ENCODE measurements at regions not wholly inside any gene's neighbourhood (a gene's known extent, or its start where the extent isn't known, plus 50 kb on each side); places are given as distances from the start of the nearest gene placed in this dataset.

- no peaks in the 10 kb centered on the region for H3K36me3 ChIP-seq
- no peaks in the 10 kb centered on the region for H3K27me3 ChIP-seq
- no peaks in the 10 kb centered on the region for H3K4me1 ChIP-seq
- H3K4me3 ChIP-seq = no peak overlapping the region
- TF ChIP-seq POLR2A (IDR thresholded peaks at IDR 0.05) (no peak), CTCF (IDR thresholded peaks at IDR 0.05) (no peak), POLR2AphosphoS5 (IDR thresholded peaks at IDR 0.05) (no peak), EP300 (IDR thresholded peaks at IDR 0.05) (no peak)
- H3K9me3 ChIP-seq = no peaks in the 10 kb centered on the region
- WGBS, 2 donors = 88 to 95% methylated on average over 2 to 3 of the region's 3 CpGs
- H3K27ac ChIP-seq = no peak overlapping the region
- no peak for DNase-seq
- no peak for ATAC-seq (ENCODE audit: low FRiP score in 2 of 2)
These were observed 138.1 kb downstream of the C5orf15 start for GRCh38 chr5:133830281-133830680.

GRCh38 chr5:133829786-133830185 is 138.6 kb downstream of the C5orf15 start:
- Histone ChIP-seq H3K27me3 (no peaks in the 10 kb centered on the region), H3K27ac (no peak overlapping the region), H3K36me3 (no peaks in the 10 kb centered on the region), H3K9me3 (no peaks in the 10 kb centered on the region), H3K4me3 (no peak overlapping the region), H3K4me1 (no peaks in the 10 kb centered on the region)
- DNase-seq (no peak), ATAC-seq (ENCODE audit: low FRiP score in 2 of 2) (no peak)
- TF ChIP-seq POLR2A (IDR thresholded peaks at IDR 0.05) (no peak), CTCF (IDR thresholded peaks at IDR 0.05) (no peak), EP300 (IDR thresholded peaks at IDR 0.05) (no peak), POLR2AphosphoS5 (IDR thresholded peaks at IDR 0.05) (no peak)
- 94 to 95% methylated on average over 3 of the region's 3 CpGs for WGBS, 2 donors

- 84 to 89% methylated on average over 7 of the region's 7 CpGs for WGBS, 2 donors
These were observed 139.7 kb downstream of the C5orf15 start for GRCh38 chr5:133828722-133829121.

GRCh38 chr5:133827830-133828229 is 140.6 kb downstream of the C5orf15 start:
- DNase-seq (no peak), ATAC-seq (ENCODE audit: low FRiP score in 2 of 2) (no peak)
- H3K9me3 ChIP-seq = no peaks in the 10 kb centered on the region
- H3K27me3 ChIP-seq = no peaks in the 10 kb centered on the region
- H3K4me3 ChIP-seq = no peak overlapping the region
- WGBS, 2 donors = 80 to 81% methylated on average over 5 of the region's 5 CpGs
- no peak for TF ChIP-seq CTCF (IDR thresholded peaks at IDR 0.05)
- TF ChIP-seq POLR2A (IDR thresholded peaks at IDR 0.05) = no peak
- no peak for TF ChIP-seq EP300 (IDR thresholded peaks at IDR 0.05)
- no peak for TF ChIP-seq POLR2AphosphoS5 (IDR thresholded peaks at IDR 0.05)
- H3K36me3 ChIP-seq = no peaks in the 10 kb centered on the region
- H3K27ac ChIP-seq = no peak overlapping the region
- no peaks in the 10 kb centered on the region for H3K4me1 ChIP-seq

More at GRCh38 chr5:133828722-133829121, 139.7 kb downstream of the C5orf15 start:
- Histone ChIP-seq H3K27ac (no peak overlapping the region), H3K36me3 (no peaks in the 10 kb centered on the region), H3K4me1 (no peaks in the 10 kb centered on the region), H3K9me3 (no peaks in the 10 kb centered on the region), H3K27me3 (no peaks in the 10 kb centered on the region), H3K4me3 (no peak overlapping the region)
- TF ChIP-seq POLR2AphosphoS5 (IDR thresholded peaks at IDR 0.05) (no peak), CTCF (IDR thresholded peaks at IDR 0.05) (no peak)
- ATAC-seq (ENCODE audit: low FRiP score in 2 of 2) (no peak), DNase-seq (no peak)

GRCh38 chr5:133827011-133827410 is 141.4 kb downstream of the C5orf15 start:
- Histone ChIP-seq H3K27me3 (no peaks in the 10 kb centered on the region), H3K4me1 (no peaks in the 10 kb centered on the region), H3K4me3 (no peak overlapping the region), H3K9me3 (no peaks in the 10 kb centered on the region), H3K36me3 (no peaks in the 10 kb centered on the region), H3K27ac (no peak overlapping the region)
- DNase-seq (no peak), ATAC-seq (ENCODE audit: low FRiP score in 2 of 2) (no peak)
- 70 to 90% methylated on average over 9 to 11 of the region's 11 CpGs for WGBS, 2 donors
- no peak for TF ChIP-seq POLR2A (IDR thresholded peaks at IDR 0.05)
- TF ChIP-seq EP300 (IDR thresholded peaks at IDR 0.05) = no peak
